EL (cell line): ENCODE measurements at regions not wholly inside any gene's neighbourhood (a gene's known extent, or its start where the extent isn't known, plus 50 kb on each side); places are given as distances from the start of the nearest gene placed in this dataset.
"Not testable (repeated sequence)": the region's sequence is repeated elsewhere in the genome, so short reads cannot be mapped to it uniquely, and the experiment has no call there.

Experiments used
- DNase-seq: peaks from one replicate; pipeline ENCODE4 v3.0.0-alpha.2; 2016

GRCh38 chr18:1746131-1746530 lies 825.2 kb downstream of the METTL4 start:
- DNase-seq, result no peak

GRCh38 chr18:1751249-1751648 lies 820.1 kb downstream of the METTL4 start:
- DNase-seq, result no peak

GRCh38 chr18:1760901-1761300 lies 810.4 kb downstream of the METTL4 start:
- DNase-seq, result no peak

GRCh38 chr18:1774261-1774660 lies 797.0 kb downstream of the METTL4 start:
- no peak for DNase-seq

- no peak for DNase-seq
These were observed 793.5 kb downstream of the METTL4 start for GRCh38 chr18:1777843-1778242.

GRCh38 chr18:1778496-1779178 lies 792.7 kb downstream of the METTL4 start:
- DNase-seq, result no peak

- no peak for DNase-seq
These were observed 791.7 kb downstream of the METTL4 start for GRCh38 chr18:1779587-1779986.

- DNase-seq, result no peak
These were observed 787.2 kb downstream of the METTL4 start for GRCh38 chr18:1784113-1784512.

- DNase-seq, result not testable (repeated sequence)
These were observed 785.3 kb downstream of the METTL4 start for GRCh38 chr18:1785980-1786379.

GRCh38 chr18:1796636-1797035 lies 774.7 kb downstream of the METTL4 start:
- no peak for DNase-seq

GRCh38 chr18:1797235-1797634 lies 774.1 kb downstream of the METTL4 start:
- no peak for DNase-seq

GRCh38 chr18:1805521-1805920 lies 765.8 kb downstream of the METTL4 start:
- DNase-seq, result no peak

- DNase-seq, result no peak
These were observed 764.3 kb downstream of the METTL4 start for GRCh38 chr18:1806884-1807615.

GRCh38 chr18:1811282-1811681 lies 760.0 kb downstream of the METTL4 start:
- DNase-seq, result no peak

- DNase-seq, result no peak
These were observed 746.0 kb downstream of the METTL4 start for GRCh38 chr18:1825296-1825695.

GRCh38 chr18:1840878-1841277 lies 730.4 kb downstream of the METTL4 start:
- no peak for DNase-seq

- DNase-seq, result peak; percentile 1
These were observed 724.7 kb downstream of the METTL4 start for GRCh38 chr18:1846640-1847039.

- DNase-seq, result no peak
These were observed 722.6 kb downstream of the METTL4 start for GRCh38 chr18:1848716-1849115.

- no peak for DNase-seq
These were observed 721.9 kb downstream of the METTL4 start for GRCh38 chr18:1849386-1849785.

- DNase-seq, result not testable (repeated sequence)
These were observed 714.0 kb downstream of the METTL4 start for GRCh38 chr18:1857281-1857680.

GRCh38 chr18:1861473-1861872 lies 709.8 kb downstream of the METTL4 start:
- DNase-seq, result no peak

- no peak for DNase-seq
These were observed 705.4 kb downstream of the METTL4 start for GRCh38 chr18:1865869-1866268.

GRCh38 chr18:1872274-1872673 lies 699.0 kb downstream of the METTL4 start:
- no peak for DNase-seq

- no peak for DNase-seq
These were observed 696.1 kb downstream of the METTL4 start for GRCh38 chr18:1875219-1875618.

GRCh38 chr18:1884623-1885022 lies 686.7 kb downstream of the METTL4 start:
- DNase-seq, result no peak
